ENCODE measurements at regions not wholly inside any gene's neighbourhood (a gene's known extent, or its start where the extent isn't known, plus 50 kb on each side); places are given as distances from the start of the nearest gene placed in this dataset.

GRCh38 chr20:52889225-52889624, 82.9 kb upstream of the TSHZ2 start:
- H3K27ac ChIP-seq, result no peak overlapping the region
- TF ChIP-seq, protein P1, sequence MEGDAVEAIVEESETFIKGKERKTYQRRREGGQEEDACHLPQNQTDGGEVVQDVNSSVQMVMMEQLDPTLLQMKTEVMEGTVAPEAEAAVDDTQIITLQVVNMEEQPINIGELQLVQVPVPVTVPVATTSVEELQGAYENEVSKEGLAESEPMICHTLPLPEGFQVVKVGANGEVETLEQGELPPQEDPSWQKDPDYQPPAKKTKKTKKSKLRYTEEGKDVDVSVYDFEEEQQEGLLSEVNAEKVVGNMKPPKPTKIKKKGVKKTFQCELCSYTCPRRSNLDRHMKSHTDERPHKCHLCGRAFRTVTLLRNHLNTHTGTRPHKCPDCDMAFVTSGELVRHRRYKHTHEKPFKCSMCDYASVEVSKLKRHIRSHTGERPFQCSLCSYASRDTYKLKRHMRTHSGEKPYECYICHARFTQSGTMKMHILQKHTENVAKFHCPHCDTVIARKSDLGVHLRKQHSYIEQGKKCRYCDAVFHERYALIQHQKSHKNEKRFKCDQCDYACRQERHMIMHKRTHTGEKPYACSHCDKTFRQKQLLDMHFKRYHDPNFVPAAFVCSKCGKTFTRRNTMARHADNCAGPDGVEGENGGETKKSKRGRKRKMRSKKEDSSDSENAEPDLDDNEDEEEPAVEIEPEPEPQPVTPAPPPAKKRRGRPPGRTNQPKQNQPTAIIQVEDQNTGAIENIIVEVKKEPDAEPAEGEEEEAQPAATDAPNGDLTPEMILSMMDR (conservative IDR thresholded peaks at IDR 0.05), result no peak

DNA sequence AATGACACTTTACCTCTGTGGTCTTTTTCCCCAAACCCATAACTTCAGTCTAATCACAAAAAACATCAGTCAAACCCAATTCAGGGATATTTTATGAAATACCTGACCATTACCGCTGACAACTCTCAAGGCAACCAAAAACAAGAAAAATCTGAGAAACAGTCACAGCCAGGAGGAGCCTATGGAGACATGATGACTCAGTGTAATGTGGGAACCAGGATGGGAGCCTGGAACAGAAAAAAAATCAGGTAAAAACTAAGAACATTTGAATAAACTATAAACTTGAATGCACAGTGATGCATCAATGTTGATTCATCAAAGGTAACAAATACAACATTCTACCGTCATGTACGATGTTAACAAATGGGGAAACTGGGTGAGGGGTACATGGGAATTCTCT, 84.1 kb upstream of the TSHZ2 start:
- TF ChIP-seq, protein P1 (conservative IDR thresholded peaks at IDR 0.05), result no peak
- no peak overlapping the region for H3K27ac ChIP-seq

GRCh38 chr20:52880997-52881396, 91.2 kb upstream of the TSHZ2 start:
- H3K27ac ChIP-seq, result no peak overlapping the region
- TF ChIP-seq, protein P1 (conservative IDR thresholded peaks at IDR 0.05), result no peak

- TF ChIP-seq, protein P1 (conservative IDR thresholded peaks at IDR 0.05), result no peak
- no peak overlapping the region for H3K27ac ChIP-seq
Measured at GRCh38 chr20:52880259-52880658, 91.9 kb upstream of the TSHZ2 start.

DNA sequence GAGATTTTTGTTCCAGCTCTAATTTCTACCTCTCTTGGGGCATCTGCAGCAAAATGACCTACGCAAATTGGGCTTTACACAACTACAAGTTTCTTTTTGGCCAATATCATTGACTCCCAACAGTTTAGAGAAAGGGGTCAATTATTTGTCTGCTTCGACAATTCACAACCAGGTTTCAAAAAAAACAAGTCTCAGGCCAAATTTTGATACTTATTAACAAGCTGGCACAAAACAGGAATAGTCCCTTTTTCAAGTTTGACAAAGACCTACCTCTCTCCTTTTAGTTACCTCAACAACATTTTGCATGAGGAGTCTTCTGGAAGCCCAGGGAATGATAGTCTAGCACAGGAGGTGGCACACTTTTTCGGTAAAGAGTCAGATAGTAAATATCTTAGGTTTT, 97.9 kb upstream of the TSHZ2 start:
- no peak overlapping the region for H3K27ac ChIP-seq
- TF ChIP-seq, protein P1 (conservative IDR thresholded peaks at IDR 0.05), result no peak

GRCh38 chr20:52869698-52870501, 102.3 kb upstream of the TSHZ2 start:
- TF ChIP-seq, protein P1 (conservative IDR thresholded peaks at IDR 0.05), result no peak
- no peak overlapping the region for H3K27ac ChIP-seq

DNA sequence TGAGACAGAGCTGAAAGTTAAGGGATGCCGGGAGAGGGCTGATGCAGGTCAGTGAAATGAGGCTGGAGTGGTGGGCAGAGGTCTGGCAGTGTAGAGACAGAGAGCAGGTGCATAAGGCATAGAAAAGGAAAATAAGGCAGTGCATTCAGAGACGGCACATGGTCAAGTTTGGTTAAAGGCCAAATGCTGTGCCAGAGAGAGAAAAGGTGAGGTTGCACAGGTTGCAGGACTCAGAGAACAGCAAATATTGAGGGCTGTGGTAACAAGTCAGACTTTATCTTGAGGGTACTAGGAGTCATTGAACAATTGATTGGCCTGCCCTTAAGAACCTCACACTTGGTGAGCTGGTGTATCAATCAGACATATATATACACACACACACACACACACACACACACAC, 102.9 kb upstream of the TSHZ2 start:
- no peak overlapping the region for H3K27ac ChIP-seq
- TF ChIP-seq, protein P1 (conservative IDR thresholded peaks at IDR 0.05), result no peak

All from VCaP (cell line).